ENCODE measurements at regions not wholly inside any gene's neighbourhood (a gene's known extent, or its start where the extent isn't known, plus 50 kb on each side); places are given as distances from the start of the nearest gene placed in this dataset.

DNA sequence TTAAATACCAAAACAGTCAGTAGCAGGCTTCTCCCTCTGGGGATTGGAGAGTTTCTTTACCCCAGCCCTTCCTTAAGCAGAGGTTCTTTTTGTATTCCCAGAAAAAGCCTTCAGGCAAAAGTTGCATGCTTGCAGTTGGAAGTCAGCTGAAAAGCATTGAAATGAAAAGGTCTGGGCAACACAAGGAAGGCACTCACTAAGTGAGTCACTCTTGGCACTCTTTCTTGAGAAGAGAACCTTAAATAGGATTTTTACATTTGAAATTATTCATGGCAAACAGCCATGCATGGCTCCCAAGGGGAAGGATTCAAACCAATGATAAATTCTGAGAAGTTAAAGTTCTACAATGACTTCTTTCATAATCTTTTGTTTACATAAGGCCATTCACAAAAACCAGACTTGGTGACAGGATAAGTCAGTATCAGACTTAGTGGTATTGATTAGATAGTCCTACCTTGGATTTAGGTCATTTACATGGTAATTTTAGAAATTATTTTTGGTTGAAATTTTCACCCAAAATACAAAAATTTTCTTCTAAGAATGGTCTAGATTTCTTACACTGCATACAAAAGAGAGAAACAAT is 2068.9 kb downstream of the PCDH7 start:
- Mint-ChIP-seq H3K4me1 (no peaks in the 10 kb centered on the region), H3K27ac (no peak overlapping the region), H3K4me3 (no peak overlapping the region), H3K27me3 (ENCODE audit: low read depth in 3 of 3) (no peaks in the 10 kb centered on the region), H3K9me3 (no peaks in the 10 kb centered on the region), H3K36me3 (no peaks in the 10 kb centered on the region)
- Histone ChIP-seq H3K4me1 (ENCODE audit: control insufficient read depth in 1 of 2, insufficient read depth in 2 of 2, low read length in 2 of 2) (no peaks in the 10 kb centered on the region), H3K4me3 (replicated peaks in 1 of 3; ENCODE audit: low read depth in 2 of 3, low read length in 3 of 3) (no peak overlapping the region), H3K36me3 (replicated peaks in 1 of 2; ENCODE audit: control insufficient read depth in 1 of 2, insufficient read depth in 2 of 2, low read length in 2 of 2) (no peaks in the 10 kb centered on the region), H3K4me2 (replicated peaks; ENCODE audit: extremely low read depth, low read length, poor library complexity, severe bottlenecking) (no peak overlapping the region), H3K9ac (ENCODE audit: insufficient read depth, low read length, poor library complexity, severe bottlenecking) (no peak overlapping the region), H3K79me2 (ENCODE audit: insufficient read depth, low read length) (no peaks in the 10 kb centered on the region), H3K9me3 (replicated peaks in 1 of 2; ENCODE audit: control insufficient read depth in 1 of 2, insufficient read depth in 1 of 2, low read length in 2 of 2) (no peaks in the 10 kb centered on the region), H3K27me3 (ENCODE audit: control insufficient read depth in 2 of 2, insufficient read depth in 2 of 2, low read length in 2 of 2) (no peaks in the 10 kb centered on the region), H2AFZ (ENCODE audit: insufficient read depth, low read depth, low read length, poor library complexity, severe bottlenecking) (no peak overlapping the region), H4K20me1 (ENCODE audit: insufficient read depth, low read length) (no peaks in the 10 kb centered on the region), H3K27ac (ENCODE audit: low read depth in 1 of 2, low read length in 2 of 2) (no peak overlapping the region)
- TF ChIP-seq, protein P1, sequence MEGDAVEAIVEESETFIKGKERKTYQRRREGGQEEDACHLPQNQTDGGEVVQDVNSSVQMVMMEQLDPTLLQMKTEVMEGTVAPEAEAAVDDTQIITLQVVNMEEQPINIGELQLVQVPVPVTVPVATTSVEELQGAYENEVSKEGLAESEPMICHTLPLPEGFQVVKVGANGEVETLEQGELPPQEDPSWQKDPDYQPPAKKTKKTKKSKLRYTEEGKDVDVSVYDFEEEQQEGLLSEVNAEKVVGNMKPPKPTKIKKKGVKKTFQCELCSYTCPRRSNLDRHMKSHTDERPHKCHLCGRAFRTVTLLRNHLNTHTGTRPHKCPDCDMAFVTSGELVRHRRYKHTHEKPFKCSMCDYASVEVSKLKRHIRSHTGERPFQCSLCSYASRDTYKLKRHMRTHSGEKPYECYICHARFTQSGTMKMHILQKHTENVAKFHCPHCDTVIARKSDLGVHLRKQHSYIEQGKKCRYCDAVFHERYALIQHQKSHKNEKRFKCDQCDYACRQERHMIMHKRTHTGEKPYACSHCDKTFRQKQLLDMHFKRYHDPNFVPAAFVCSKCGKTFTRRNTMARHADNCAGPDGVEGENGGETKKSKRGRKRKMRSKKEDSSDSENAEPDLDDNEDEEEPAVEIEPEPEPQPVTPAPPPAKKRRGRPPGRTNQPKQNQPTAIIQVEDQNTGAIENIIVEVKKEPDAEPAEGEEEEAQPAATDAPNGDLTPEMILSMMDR (IDR thresholded peaks at IDR 0.05) = no peak
- no peak for DNase-seq
- intact Hi-C loops (cut with micrococcal nuclease) = no loop called here

DNA sequence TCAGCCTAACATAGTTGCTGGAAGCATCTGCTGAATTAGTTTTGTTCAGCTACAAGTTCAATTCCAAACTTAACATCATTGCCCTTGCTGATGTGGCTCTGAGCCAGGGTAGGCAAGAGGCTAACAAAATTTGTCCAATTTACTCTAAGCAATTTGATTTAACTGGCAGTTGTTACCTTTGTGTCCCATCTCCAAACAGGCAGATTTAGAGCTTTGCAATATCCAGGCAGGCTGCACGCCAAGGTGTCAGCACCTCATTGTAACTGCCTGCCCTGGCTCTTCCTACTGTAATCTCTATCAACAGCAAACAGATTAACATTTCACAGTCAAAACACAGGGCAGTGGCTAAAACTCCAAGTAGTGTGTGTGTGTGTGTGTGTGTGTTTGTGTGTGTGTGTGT is 2070.6 kb downstream of the PCDH7 start:
- Histone ChIP-seq H3K27me3 (ENCODE audit: control insufficient read depth in 2 of 2, insufficient read depth in 2 of 2, low read length in 2 of 2) (no peaks in the 10 kb centered on the region), H3K4me1 (ENCODE audit: control insufficient read depth in 1 of 2, insufficient read depth in 2 of 2, low read length in 2 of 2) (no peaks in the 10 kb centered on the region), H3K36me3 (replicated peaks in 1 of 2; ENCODE audit: control insufficient read depth in 1 of 2, insufficient read depth in 2 of 2, low read length in 2 of 2) (no peaks in the 10 kb centered on the region), H3K79me2 (ENCODE audit: insufficient read depth, low read length) (no peaks in the 10 kb centered on the region), H3K9me3 (replicated peaks in 1 of 2; ENCODE audit: control insufficient read depth in 1 of 2, insufficient read depth in 1 of 2, low read length in 2 of 2) (no peaks in the 10 kb centered on the region), H3K4me2 (replicated peaks; ENCODE audit: extremely low read depth, low read length, poor library complexity, severe bottlenecking) (no peak overlapping the region), H3K4me3 (replicated peaks in 1 of 3; ENCODE audit: low read depth in 2 of 3, low read length in 3 of 3) (no peak overlapping the region), H3K27ac (ENCODE audit: low read depth in 1 of 2, low read length in 2 of 2) (no peak overlapping the region), H3K9ac (ENCODE audit: insufficient read depth, low read length, poor library complexity, severe bottlenecking) (no peak overlapping the region), H4K20me1 (ENCODE audit: insufficient read depth, low read length) (no peaks in the 10 kb centered on the region), H2AFZ (ENCODE audit: insufficient read depth, low read depth, low read length, poor library complexity, severe bottlenecking) (no peak overlapping the region)
- Mint-ChIP-seq H3K4me1 (no peaks in the 10 kb centered on the region), H3K4me3 (no peak overlapping the region), H3K27ac (no peak overlapping the region), H3K9me3 (no peaks in the 10 kb centered on the region), H3K27me3 (ENCODE audit: low read depth in 3 of 3) (no peaks in the 10 kb centered on the region), H3K36me3 (no peaks in the 10 kb centered on the region)
- 100% methylated on average over 1 of the region's 1 CpG for WGBS (ENCODE audit: insufficient coverage)
- intact Hi-C loops (cut with micrococcal nuclease) = no loop called here
- TF ChIP-seq, protein P1 (IDR thresholded peaks at IDR 0.05) = no peak
- DNase-seq = no peak
